Endothelial cell of umbilical vein (primary cell): ENCODE measurements at regions not wholly inside any gene's neighbourhood (a gene's known extent, or its start where the extent isn't known, plus 50 kb on each side); places are given as distances from the start of the nearest gene placed in this dataset.

Source experiments
- BruUV-seq: library from RNA; stranded (reverse); fragments of 400-500 nt; replicated peaks from 2 replicates; lab custom pipeline; 2021; lab: Mats Ljungman, UMichigan
- CTCF ChIA-PET: fragments of 300-600, 350-600 bp; sonication (Branson Sonifier 250); formaldehyde crosslinking; loops from one replicate; lab custom pipeline; 2021; ENCODE audit warnings: antibody characterized with exemption, inconsistent platforms; lab: Charles Lee
- POLR2A ChIA-PET: fragments of 300-600, 350-600 bp; sonication (Branson Sonifier 250); formaldehyde crosslinking; loops from one replicate; lab custom pipeline; 2021; ENCODE audit warnings: antibody characterized with exemption, inconsistent platforms; lab: Charles Lee
- DNase-seq: peaks from one replicate; pipeline ENCODE4 v3.0.0-alpha.2; 2011; ENCODE audit warnings: low read depth, low spot score
- FAIRE-seq: peaks from 2 replicates; lab custom pipeline; 2011; peaks lifted over from hg19 to GRCh38; lab: Jason Lieb, UNC
- H2AFZ ChIP-seq: 2 replicates; pipeline ENCODE4 v1.6.0; 2012; ENCODE audit warnings: low read depth, low read length, control low read depth, inconsistent platforms
- H3K27ac ChIP-seq: 2 replicates; pipeline ENCODE4 v1.5.1; 2011; ENCODE audit warnings: low read depth, mild to moderate bottlenecking, control low read depth, low read length, moderate library complexity; ENCODE audit not compliant: insufficient read depth
- H3K27me3 ChIP-seq, 2 experiments: 2 replicates each; pipeline versions ENCODE4 v1.6.0 to v1.6.1; 2011; ENCODE audit warnings: low read length in 2 of 2, mixed read lengths in 1 of 2; ENCODE audit not compliant: control insufficient read depth in 2 of 2, insufficient read depth in 2 of 2
- H3K36me3 ChIP-seq, 2 experiments: 2 replicates in 1 of 2; 3 replicates in 1 of 2; pipeline ENCODE4 v1.5.1; 2011; ENCODE audit warnings: low read length in 2 of 2, mild to moderate bottlenecking in 1 of 2, moderate library complexity in 1 of 2; ENCODE audit not compliant: control insufficient read depth in 2 of 2, insufficient read depth in 2 of 2; ENCODE audit errors: extremely low read depth in 1 of 2
- H3K4me1 ChIP-seq: 3 replicates; pipeline ENCODE4 v1.5.1; 2011; ENCODE audit warnings: mild to moderate bottlenecking, low read length; ENCODE audit not compliant: control insufficient read depth, insufficient read depth; ENCODE audit errors: extremely low read depth
- H3K4me2 ChIP-seq: 2 replicates; pipeline ENCODE4 v1.6.1; 2011; ENCODE audit warnings: low read length, control low read depth, mixed read lengths; ENCODE audit not compliant: insufficient read depth
- H3K4me3 ChIP-seq, 3 experiments: fragments of 200-600 bp in 1 of 3; sonication (generic), shearing (Covaris generic) in 1 of 3; replicated peaks in 1 of 3; 2 replicates each; pipeline ENCODE4 v1.5.1; 2011 to 2016; ENCODE audit warnings: control low read depth in 3 of 3, low read length in 3 of 3, mild to moderate bottlenecking in 2 of 3, inconsistent platforms in 1 of 3, low read depth in 1 of 3, moderate library complexity in 1 of 3; ENCODE audit not compliant: insufficient read depth in 1 of 3
- H3K79me2 ChIP-seq: 2 replicates; pipeline ENCODE4 v1.6.0; 2012; ENCODE audit warnings: low read length, inconsistent platforms; ENCODE audit not compliant: control insufficient read depth, insufficient read depth
- H3K9ac ChIP-seq: replicated peaks from 2 replicates; pipeline ENCODE3; 2011; ENCODE audit warnings: low read length, control low read depth; ENCODE audit not compliant: insufficient read depth; ENCODE audit errors: extremely low read depth
- H3K9me1 ChIP-seq: replicated peaks from 3 replicates; pipeline ENCODE4 v1.6.0; 2011; ENCODE audit warnings: mild to moderate bottlenecking, low read length; ENCODE audit not compliant: control insufficient read depth, insufficient read depth; ENCODE audit errors: extremely low read depth
- H3K9me3 ChIP-seq: replicated peaks from 2 replicates; pipeline ENCODE4 v1.5.1; 2012; ENCODE audit warnings: low read length, inconsistent platforms; ENCODE audit not compliant: control insufficient read depth, insufficient read depth
- H4K20me1 ChIP-seq: replicated peaks from 2 replicates; pipeline ENCODE3; 2011; ENCODE audit warnings: mild to moderate bottlenecking, low read length; ENCODE audit not compliant: control insufficient read depth, insufficient read depth; ENCODE audit errors: extremely low read depth
- CTCF ChIP-seq, 2 donors: IDR thresholded peaks; 1 replicate in 1 of 2; 2 replicates in 1 of 2; pipeline ENCODE4 v1.5.1; 2011; ENCODE audit warnings: low read length in 2 of 2, mild to moderate bottlenecking in 2 of 2, moderate library complexity in 2 of 2, control low read depth in 1 of 2, inconsistent platforms in 1 of 2, low read depth in 1 of 2; ENCODE audit not compliant: insufficient read depth in 1 of 2; ENCODE audit errors: extremely low read depth in 1 of 2
- EZH2 ChIP-seq: IDR thresholded peaks from 2 replicates; pipeline ENCODE4 v1.6.1; 2012; ENCODE audit warnings: borderline replicate concordance, low read depth, mild to moderate bottlenecking, moderate library complexity, low read length, inconsistent platforms; ENCODE audit not compliant: severe bottlenecking
- FOS ChIP-seq: IDR thresholded peaks from 2 replicates; pipeline ENCODE4 v1.6.1; 2011; ENCODE audit warnings: mild to moderate bottlenecking, low read length, moderate library complexity, borderline replicate concordance; ENCODE audit not compliant: insufficient read depth
- GATA2 ChIP-seq: IDR thresholded peaks from 2 replicates; pipeline ENCODE4 v1.7.0; 2011; ENCODE audit warnings: low read depth, mild to moderate bottlenecking, moderate library complexity, mixed read lengths, low read length; ENCODE audit not compliant: insufficient read length, insufficient read depth
- JUN ChIP-seq: IDR thresholded peaks from 2 replicates; pipeline ENCODE4 v1.6.1; 2011; ENCODE audit warnings: borderline replicate concordance, low read depth; ENCODE audit not compliant: insufficient read length, insufficient read depth
- MAX ChIP-seq: IDR thresholded peaks from 2 replicates; pipeline ENCODE4 v1.6.1; 2011; ENCODE audit not compliant: insufficient read depth, insufficient read length
- MYC ChIP-seq: IDR thresholded peaks from one replicate; pipeline ENCODE4 v1.6.1; 2011; ENCODE audit warnings: mild to moderate bottlenecking, low read depth, low read length
- POLR2A ChIP-seq: IDR thresholded peaks from 2 replicates; pipeline ENCODE4 v1.6.1; 2012; ENCODE audit warnings: low read depth, mild to moderate bottlenecking, control low read depth, low read length
- POLR2AphosphoS5 ChIP-seq: IDR thresholded peaks from 2 replicates; pipeline ENCODE4 v1.6.1; 2012; ENCODE audit warnings: low read depth, mild to moderate bottlenecking, control low read depth, low read length, moderate library complexity; ENCODE audit not compliant: insufficient read depth
- dilution Hi-C: fragments of 300-500 bp; cut with MboI; formaldehyde crosslinking; loops from one replicate; pipeline ENCODE4 v1.15.0; 2019; ENCODE audit warnings: low sequenced_read_pairs; ENCODE audit not compliant: extremely low pct_ligation_motif_present
- intact Hi-C: fragments of 100-400 bp; cut with micrococcal nuclease; formaldehyde crosslinking; loops from one replicate; pipeline ENCODE4 v1.10.0; 2022

- ChIA-PET POLR2A (no interaction called here), CTCF (no interaction called here)
- intact Hi-C loops (no loop called here), dilution Hi-C loops (no loop called here)
- no peak for TF ChIP-seq EZH2
- TF ChIP-seq GATA2 = no peak
- TF ChIP-seq POLR2A = no peak
- TF ChIP-seq FOS = no peak
- TF ChIP-seq MYC = no peak
- no peak for TF ChIP-seq CTCF (IDR thresholded peaks at IDR 0.05; ENCODE audit: extremely low read depth in 1 of 2, insufficient read depth in 1 of 2, low read depth in 1 of 2, low read length in 2 of 2)
- no peak for TF ChIP-seq POLR2AphosphoS5
- TF ChIP-seq MAX = no peak
- TF ChIP-seq JUN = no peak
- H3K4me2 ChIP-seq = no peak overlapping the region
- H3K27ac ChIP-seq = no peak overlapping the region
- H3K36me3 ChIP-seq = no peaks in the 10 kb centered on the region
- H3K79me2 ChIP-seq = no peaks in the 10 kb centered on the region
- H2AFZ ChIP-seq = no peak overlapping the region
- DNase-seq = no peak
- H3K9me1 ChIP-seq = no peaks in the 10 kb centered on the region
- no peaks in the 10 kb centered on the region for H3K27me3 ChIP-seq
- no peak overlapping the region for H3K9ac ChIP-seq
- H3K4me1 ChIP-seq = no peaks in the 10 kb centered on the region
- H3K9me3 ChIP-seq = no peaks in the 10 kb centered on the region
- no TSS peak for BruUV-seq
- no peaks in the 10 kb centered on the region for H4K20me1 ChIP-seq
- no peak overlapping the region for H3K4me3 ChIP-seq
- FAIRE-seq = no peak
These were observed 80.6 kb upstream of the CPLX2 start for GRCh38 chr5:175790796-175791195.
